Osteoblast (primary cell): ENCODE measurements at regions not wholly inside any gene's neighbourhood (a gene's known extent, or its start where the extent isn't known, plus 50 kb on each side); places are given as distances from the start of the nearest gene placed in this dataset.

Source experiments
- DNase-seq: peaks from one replicate; pipeline ENCODE4 v3.0.0; 2011; ENCODE audit warnings: low spot score, mixed read lengths; ENCODE audit not compliant: insufficient read length; ENCODE audit errors: missing footprints
- H2AFZ ChIP-seq: 2 replicates; pipeline ENCODE4 v1.6.0; 2011; ENCODE audit warnings: mild to moderate bottlenecking, low read length
- H3K27ac ChIP-seq: 2 replicates; pipeline ENCODE4 v1.5.1; 2011; ENCODE audit warnings: mild to moderate bottlenecking, low read depth, low read length, moderate library complexity
- H3K27me3 ChIP-seq: 2 replicates; pipeline ENCODE4 v1.6.0; 2012; ENCODE audit warnings: mild to moderate bottlenecking, control low read depth, inconsistent platforms, low read length, moderate library complexity; ENCODE audit not compliant: insufficient read depth
- H3K36me3 ChIP-seq: 2 replicates; pipeline ENCODE4 v1.5.1; 2011; ENCODE audit warnings: mild to moderate bottlenecking, low read length, control low read depth, moderate library complexity; ENCODE audit not compliant: insufficient read depth
- H3K4me1 ChIP-seq: 2 replicates; pipeline ENCODE4 v1.5.1; 2011; ENCODE audit warnings: mild to moderate bottlenecking, low read length, control low read depth, moderate library complexity; ENCODE audit not compliant: insufficient read depth
- H3K4me2 ChIP-seq: 2 replicates; pipeline ENCODE4 v1.6.0; 2011; ENCODE audit warnings: mild to moderate bottlenecking, low read length; ENCODE audit not compliant: insufficient read depth
- H3K4me3 ChIP-seq: fragments of 200-600 bp; sonication (generic); 3 replicates; pipeline ENCODE4 v1.5.1; 2012; ENCODE audit warnings: mild to moderate bottlenecking, low read length, inconsistent platforms; ENCODE audit not compliant: insufficient read depth
- H3K79me2 ChIP-seq: 2 replicates; pipeline ENCODE4 v1.6.0; 2012; ENCODE audit warnings: mild to moderate bottlenecking, low read length, control low read depth, inconsistent platforms; ENCODE audit not compliant: insufficient read depth
- H3K9me3 ChIP-seq: 2 replicates; pipeline ENCODE4 v1.5.1; 2011; ENCODE audit warnings: low read depth, low read length, control low read depth
- H4K20me1 ChIP-seq: 2 replicates; pipeline ENCODE4 v1.6.0; 2012; ENCODE audit warnings: mild to moderate bottlenecking, low read length, control low read depth; ENCODE audit not compliant: insufficient read depth
- CTCF ChIP-seq: IDR thresholded peaks from 2 replicates; pipeline ENCODE4 v1.5.1; 2011; ENCODE audit warnings: mild to moderate bottlenecking, low read depth, low read length, moderate library complexity; ENCODE audit errors: extremely low read depth

- DNase-seq: no peak
- H3K36me3 ChIP-seq: no peaks in the 10 kb centered on the region
- H3K9me3 ChIP-seq: no peaks in the 10 kb centered on the region
- H2AFZ ChIP-seq: no peak overlapping the region
- no peak for TF ChIP-seq CTCF
- H3K79me2 ChIP-seq: no peaks in the 10 kb centered on the region
- no peak overlapping the region for H3K27ac ChIP-seq
- H3K4me3 ChIP-seq: no peak overlapping the region
- no peaks in the 10 kb centered on the region for H4K20me1 ChIP-seq
- H3K4me2 ChIP-seq: no peak overlapping the region
- no peaks in the 10 kb centered on the region for H3K4me1 ChIP-seq
- no peaks in the 10 kb centered on the region for H3K27me3 ChIP-seq
These were observed 269.3 kb upstream of the ONECUT1 start for GRCh38 chr15:53059273-53060043.

GRCh38 chr15:53046153-53046790, 256.1 kb upstream of the ONECUT1 start:
- Histone ChIP-seq H4K20me1 (no peaks in the 10 kb centered on the region), H3K9me3 (no peaks in the 10 kb centered on the region), H3K4me3 (no peak overlapping the region), H3K4me2 (no peak overlapping the region), H3K4me1 (no peaks in the 10 kb centered on the region), H2AFZ (no peak overlapping the region), H3K79me2 (no peaks in the 10 kb centered on the region), H3K27me3 (no peaks in the 10 kb centered on the region), H3K27ac (no peak overlapping the region), H3K36me3 (no peaks in the 10 kb centered on the region)
- no peak for TF ChIP-seq CTCF
- DNase-seq: no peak

- no peaks in the 10 kb centered on the region for H3K79me2 ChIP-seq
- H4K20me1 ChIP-seq: no peaks in the 10 kb centered on the region
- H3K4me2 ChIP-seq: no peak overlapping the region
- no peak overlapping the region for H3K4me3 ChIP-seq
- H3K36me3 ChIP-seq: no peaks in the 10 kb centered on the region
- no peak overlapping the region for H2AFZ ChIP-seq
- no peaks in the 10 kb centered on the region for H3K4me1 ChIP-seq
- no peaks in the 10 kb centered on the region for H3K9me3 ChIP-seq
- H3K27me3 ChIP-seq: no peaks in the 10 kb centered on the region
- no peak overlapping the region for H3K27ac ChIP-seq
- no peak for DNase-seq
- no peak for TF ChIP-seq CTCF
These were observed 248.5 kb upstream of the ONECUT1 start for GRCh38 chr15:53038655-53038941.

GRCh38 chr15:53037904-53038654, 247.9 kb upstream of the ONECUT1 start:
- H2AFZ ChIP-seq: no peak overlapping the region
- no peak overlapping the region for H3K27ac ChIP-seq
- TF ChIP-seq CTCF: no peak
- no peak for DNase-seq
- H3K79me2 ChIP-seq: no peaks in the 10 kb centered on the region
- H3K9me3 ChIP-seq: no peaks in the 10 kb centered on the region
- no peaks in the 10 kb centered on the region for H3K27me3 ChIP-seq
- no peak overlapping the region for H3K4me3 ChIP-seq
- H3K36me3 ChIP-seq: no peaks in the 10 kb centered on the region
- H3K4me2 ChIP-seq: no peak overlapping the region
- H4K20me1 ChIP-seq: no peaks in the 10 kb centered on the region
- H3K4me1 ChIP-seq: no peaks in the 10 kb centered on the region
